SK-N-SH (cell line): ENCODE measurements at regions not wholly inside any gene's neighbourhood (a gene's known extent, or its start where the extent isn't known, plus 50 kb on each side); places are given as distances from the start of the nearest gene placed in this dataset.

ENCODE experiments used
- CTCF ChIA-PET: fragments of 300-600, 350-600 bp; formaldehyde crosslinking; extraction: SDS; loops from one replicate; lab custom pipeline; 2021; lab: Yijun Ruan, JAX
- POLR2A ChIA-PET: fragments of 350-600 bp; sonication (Branson Sonifier 250); formaldehyde crosslinking; extraction: SDS; loops from one replicate; lab custom pipeline; 2020; ENCODE audit warnings: antibody characterized with exemption, inconsistent platforms; lab: Yijun Ruan, JAX
- DNase-seq: peaks from one replicate; pipeline ENCODE4 v3.0.0; 2012
- H2AFZ ChIP-seq: fragments of 200-600 bp; sonication (generic); 2 replicates; pipeline ENCODE4 v1.8.1; 2016; ENCODE audit warnings: antibody characterized with exemption, mild to moderate bottlenecking, low read depth
- H3F3A ChIP-seq: fragments of 200-600 bp; sonication (generic); replicated peaks from 2 replicates; pipeline ENCODE3; 2016; ENCODE audit warnings: antibody characterized with exemption, mild to moderate bottlenecking; ENCODE audit not compliant: insufficient read depth
- H3K27ac ChIP-seq, 2 experiments: fragments of 200-500 bp in 1 of 2; fragments of 200-600 bp in 1 of 2; sonication (Bioruptor generic) in 1 of 2; sonication (generic), shearing (Covaris generic) in 1 of 2; 2 replicates each; pipeline versions ENCODE4 v1.5.1 to v1.6.1; 2014 to 2016; ENCODE audit warnings: low read depth in 2 of 2, inconsistent platforms in 1 of 2, low read length in 1 of 2, mild to moderate bottlenecking in 1 of 2, mixed read lengths in 1 of 2
- H3K27me3 ChIP-seq: fragments of 200-600 bp; sonication (generic), shearing (Covaris generic); 2 replicates; pipeline ENCODE4 v1.6.1; 2016; ENCODE audit warnings: mixed run types; ENCODE audit not compliant: insufficient read depth
- H3K36me3 ChIP-seq, 2 experiments: fragments of 200-500 bp in 1 of 2; fragments of 200-600 bp in 1 of 2; sonication (Bioruptor generic) in 1 of 2; sonication (generic) in 1 of 2; replicated peaks in 1 of 2; 2 replicates each; pipeline versions ENCODE3 to v1.5.1; 2014 to 2016; ENCODE audit warnings: low read length in 1 of 2, mild to moderate bottlenecking in 1 of 2; ENCODE audit not compliant: insufficient read depth in 2 of 2, control insufficient read depth in 1 of 2
- H3K4me1 ChIP-seq, 2 experiments: fragments of 200-500 bp in 1 of 2; fragments of 200-600 bp in 1 of 2; sonication (Bioruptor generic) in 1 of 2; sonication (generic), shearing (Covaris generic) in 1 of 2; 2 replicates each; pipeline versions ENCODE4 v1.5.1 to v1.6.1; 2014 to 2016; ENCODE audit warnings: low read depth in 1 of 2, low read length in 1 of 2, mixed run types in 1 of 2; ENCODE audit not compliant: insufficient read depth in 2 of 2, control insufficient read depth in 1 of 2
- H3K4me2 ChIP-seq: fragments of 200-600 bp; sonication (generic), shearing (Covaris generic); 2 replicates; pipeline ENCODE4 v1.6.1; 2017; ENCODE audit warnings: mixed run types
- H3K4me3 ChIP-seq, 2 experiments: fragments of 200-500 bp in 1 of 2; fragments of 200-600 bp in 1 of 2; sonication (Bioruptor generic) in 1 of 2; sonication (generic), shearing (Covaris generic) in 1 of 2; 2 replicates each; pipeline versions ENCODE4 v1.5.1 to v1.8.1; 2014 to 2016; ENCODE audit warnings: low read depth in 2 of 2, inconsistent platforms in 1 of 2, low read length in 1 of 2, mild to moderate bottlenecking in 1 of 2, mixed read lengths in 1 of 2, moderate library complexity in 1 of 2
- H3K79me2 ChIP-seq: fragments of 200-600 bp; sonication (generic); 2 replicates; pipeline ENCODE4 v1.8.1; 2017; ENCODE audit warnings: mild to moderate bottlenecking; ENCODE audit not compliant: insufficient read depth
- H3K9ac ChIP-seq: fragments of 200-600 bp; sonication (generic); 2 replicates; pipeline ENCODE4 v1.6.1; 2017; ENCODE audit warnings: mixed run types
- H3K9me2 ChIP-seq: fragments of 200-600 bp; sonication (generic); 2 replicates; pipeline ENCODE4 v1.6.1; 2017; ENCODE audit warnings: mixed run types
- H3K9me3 ChIP-seq: fragments of 200-600 bp; sonication (generic); 2 replicates; pipeline ENCODE4 v1.6.1; 2017; ENCODE audit warnings: mixed run types, mild to moderate bottlenecking, moderate library complexity
- H4K20me1 ChIP-seq: fragments of 200-600 bp; sonication (generic); 2 replicates; pipeline ENCODE4 v1.6.1; 2017; ENCODE audit warnings: mild to moderate bottlenecking, mixed run types; ENCODE audit not compliant: insufficient read depth
- CHD2 ChIP-seq: fragments of 150-350 bp; IDR thresholded peaks from 2 replicates; pipeline ENCODE4 v1.6.1; 2018; ENCODE audit warnings: low read length; ENCODE audit not compliant: partially characterized antibody
- ELF1 ChIP-seq: IDR thresholded peaks from 2 replicates; pipeline ENCODE4 v1.4.0; 2012
- FOXJ3 ChIP-seq: sonication (generic); formaldehyde crosslinking; IDR thresholded peaks from 2 replicates; pipeline ENCODE4 v1.5.1; 2020; ENCODE audit warnings: mild to moderate bottlenecking, missing genetic modification reagents
- GABPA ChIP-seq: IDR thresholded peaks from 2 replicates; pipeline ENCODE4 v1.4.0; 2012; ENCODE audit warnings: low read depth, mild to moderate bottlenecking
- JUND ChIP-seq: IDR thresholded peaks from 2 replicates; pipeline ENCODE4 v1.4.0; 2012
- MEF2A ChIP-seq: IDR thresholded peaks from 2 replicates; pipeline ENCODE4 v1.4.0; 2012; ENCODE audit warnings: low read depth, borderline replicate concordance
- PBX3 ChIP-seq: IDR thresholded peaks from 2 replicates; pipeline ENCODE4; 2012
- POLR2AphosphoS5 ChIP-seq: IDR thresholded peaks from 2 replicates; pipeline ENCODE4 v1.6.1; 2012; ENCODE audit warnings: low read depth, low read length
- RAD21 ChIP-seq: IDR thresholded peaks from 2 replicates; pipeline ENCODE4 v1.6.1; 2012; ENCODE audit warnings: mild to moderate bottlenecking, low read length
- RCOR1 ChIP-seq: fragments of 150-350 bp; IDR thresholded peaks from 2 replicates; pipeline ENCODE4 v1.6.1; 2017; ENCODE audit warnings: antibody characterized with exemption, low read length
- RFX5 ChIP-seq: IDR thresholded peaks from 2 replicates; pipeline ENCODE4 v1.6.1; 2012; ENCODE audit warnings: mild to moderate bottlenecking, improper control_type of control experiment, low read length
- RXRA ChIP-seq: IDR thresholded peaks from 2 replicates; pipeline ENCODE4 v1.4.0; 2012; ENCODE audit warnings: low read depth, mild to moderate bottlenecking, borderline replicate concordance
- USF1 ChIP-seq: IDR thresholded peaks from 2 replicates; pipeline ENCODE4 v1.4.0; 2012; ENCODE audit warnings: low read depth, borderline replicate concordance
- ZBTB33 ChIP-seq: IDR thresholded peaks from 2 replicates; pipeline ENCODE4 v1.4.0; 2012; ENCODE audit warnings: low read depth, borderline replicate concordance
- WGBS: methylation state at CpG from one replicate; pipeline ENCODE4 v1.1.6; 2017; ENCODE audit warnings: low lambda C conversion rate; 5-methylcytosine and 5-hydroxymethylcytosine counted together
- TF ChIP-seq, protein P1 (sequence below): fragments of 150-350 bp; IDR thresholded peaks from 2 replicates; pipeline ENCODE4 v1.6.1; 2016; ENCODE audit warnings: mild to moderate bottlenecking, low read depth, low read length
- TF ChIP-seq, protein P2 (sequence below): IDR thresholded peaks from 2 replicates; pipeline ENCODE4 v1.4.0; 2012; ENCODE audit warnings: low read depth

GRCh38 chr4:151865744-151866591 is 105.2 kb upstream of the GATB start:
- Histone ChIP-seq H3K79me2 (no peaks in the 10 kb centered on the region), H3K4me2 (no peak overlapping the region), H3K36me3 (no peaks in the 10 kb centered on the region), H3K27me3 (no peaks in the 10 kb centered on the region; the same call in 1 of the 2 replicates), H4K20me1 (no peaks in the 10 kb centered on the region), H3K9ac (no peak overlapping the region), H2AFZ (no peak overlapping the region), H3K4me3 (no peak overlapping the region), H3K9me2 (no peaks in the 10 kb centered on the region), H3K27ac (no peak overlapping the region), H3K4me1 (peaks cover 0 to 6% of the 10 kb centered on the region in 2 experiments; a peak in 1 of 4 replicates), H3F3A (no peaks in the 10 kb centered on the region), H3K9me3 (no peaks in the 10 kb centered on the region)
- TF ChIP-seq ZBTB33: no peak
- no peak for TF ChIP-seq RAD21
- no peak for TF ChIP-seq POLR2AphosphoS5
- TF ChIP-seq PBX3: no peak
- TF ChIP-seq GABPA: no peak
- no peak for TF ChIP-seq FOXJ3 (CRISPR knock-in tag)
- TF ChIP-seq RCOR1: no peak
- TF ChIP-seq MEF2A: no peak
- TF ChIP-seq USF1: no peak
- no peak for TF ChIP-seq RXRA
- no peak for TF ChIP-seq JUND
- TF ChIP-seq RFX5: no peak
- TF ChIP-seq, protein P1, sequence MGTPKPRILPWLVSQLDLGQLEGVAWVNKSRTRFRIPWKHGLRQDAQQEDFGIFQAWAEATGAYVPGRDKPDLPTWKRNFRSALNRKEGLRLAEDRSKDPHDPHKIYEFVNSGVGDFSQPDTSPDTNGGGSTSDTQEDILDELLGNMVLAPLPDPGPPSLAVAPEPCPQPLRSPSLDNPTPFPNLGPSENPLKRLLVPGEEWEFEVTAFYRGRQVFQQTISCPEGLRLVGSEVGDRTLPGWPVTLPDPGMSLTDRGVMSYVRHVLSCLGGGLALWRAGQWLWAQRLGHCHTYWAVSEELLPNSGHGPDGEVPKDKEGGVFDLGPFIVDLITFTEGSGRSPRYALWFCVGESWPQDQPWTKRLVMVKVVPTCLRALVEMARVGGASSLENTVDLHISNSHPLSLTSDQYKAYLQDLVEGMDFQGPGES: no peak
- TF ChIP-seq ELF1: no peak
- TF ChIP-seq CHD2: no peak
- TF ChIP-seq, protein P2, sequence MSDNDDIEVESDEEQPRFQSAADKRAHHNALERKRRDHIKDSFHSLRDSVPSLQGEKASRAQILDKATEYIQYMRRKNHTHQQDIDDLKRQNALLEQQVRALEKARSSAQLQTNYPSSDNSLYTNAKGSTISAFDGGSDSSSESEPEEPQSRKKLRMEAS: no peak
- DNase-seq: no peak
- ChIA-PET POLR2A (interaction anchor here (0.6 kb wide), 1 partner anchor 749 kb away, joined by 3 read pairs; no protein-coding TSS in a partner anchor), CTCF (no interaction called here)
- 40% methylated on average over 9 of the region's 9 CpGs for WGBS
